Kidney epithelial cell (primary cell): ENCODE measurements at regions not wholly inside any gene's neighbourhood (a gene's known extent, or its start where the extent isn't known, plus 50 kb on each side); places are given as distances from the start of the nearest gene placed in this dataset.

Experiments
- DNase-seq: peaks from one replicate; pipeline ENCODE4 v3.0.0-alpha.2; 2010; ENCODE audit warnings: low read depth
- H3K27me3 ChIP-seq: 2 replicates; pipeline ENCODE4 v1.6.0; 2011; ENCODE audit warnings: low read length; ENCODE audit not compliant: control insufficient read depth, insufficient read depth
- H3K36me3 ChIP-seq: 2 replicates; pipeline ENCODE4 v1.5.1; 2011; ENCODE audit warnings: low read length; ENCODE audit not compliant: control insufficient read depth, insufficient read depth
- H3K4me3 ChIP-seq: 2 replicates; pipeline ENCODE4 v1.5.1; 2011; ENCODE audit warnings: low read depth, mild to moderate bottlenecking, control low read depth, low read length
- CTCF ChIP-seq: IDR thresholded peaks from 2 replicates; pipeline ENCODE4 v1.5.1; 2011; ENCODE audit warnings: mild to moderate bottlenecking, moderate library complexity, low read length, control low read depth, inconsistent platforms; ENCODE audit not compliant: insufficient read depth, poor library complexity, severe bottlenecking

- no peak for TF ChIP-seq CTCF
- H3K36me3 ChIP-seq, result no peaks in the 10 kb centered on the region
- no peak for DNase-seq
- H3K4me3 ChIP-seq, result no peak overlapping the region
- no peaks in the 10 kb centered on the region for H3K27me3 ChIP-seq
These were observed 268.3 kb upstream of the SASH1 start for GRCh38 chr6:148074291-148074690.

- no peak for TF ChIP-seq CTCF
- Histone ChIP-seq H3K4me3 (no peak overlapping the region), H3K36me3 (no peaks in the 10 kb centered on the region), H3K27me3 (no peaks in the 10 kb centered on the region)
- DNase-seq, result no peak
These were observed 267.9 kb upstream of the SASH1 start for GRCh38 chr6:148074738-148075137.

- Histone ChIP-seq H3K36me3 (no peaks in the 10 kb centered on the region), H3K27me3 (no peaks in the 10 kb centered on the region), H3K4me3 (no peak overlapping the region)
- no peak for DNase-seq
- no peak for TF ChIP-seq CTCF
These were observed 267.3 kb upstream of the SASH1 start for GRCh38 chr6:148075352-148075751.

GRCh38 chr6:148076051-148076450 lies 266.6 kb upstream of the SASH1 start:
- H3K27me3 ChIP-seq, result no peaks in the 10 kb centered on the region
- TF ChIP-seq CTCF, result no peak
- no peak overlapping the region for H3K4me3 ChIP-seq
- H3K36me3 ChIP-seq, result no peaks in the 10 kb centered on the region
- no peak for DNase-seq

GRCh38 chr6:148080315-148080714 lies 262.3 kb upstream of the SASH1 start:
- Histone ChIP-seq H3K4me3 (no peak overlapping the region), H3K36me3 (no peaks in the 10 kb centered on the region), H3K27me3 (no peaks in the 10 kb centered on the region)
- DNase-seq, result no peak
- TF ChIP-seq CTCF, result no peak

GRCh38 chr6:148081076-148081475 lies 261.6 kb upstream of the SASH1 start:
- TF ChIP-seq CTCF, result no peak
- Histone ChIP-seq H3K36me3 (no peaks in the 10 kb centered on the region), H3K27me3 (no peaks in the 10 kb centered on the region), H3K4me3 (no peak overlapping the region)
- no peak for DNase-seq
